B cell (primary cell): ENCODE measurements at regions not wholly inside any gene's neighbourhood (a gene's known extent, or its start where the extent isn't known, plus 50 kb on each side); places are given as distances from the start of the nearest gene placed in this dataset.

Experiments
- CTCF ChIP-seq: fragments of 200-600 bp; IDR thresholded peaks from one replicate; pipeline ENCODE4 v1.8.0; 2022; ENCODE audit warnings: antibody characterized with exemption, mild to moderate bottlenecking
- EZH2 ChIP-seq: IDR thresholded peaks from 2 replicates; pipeline ENCODE4 v1.6.1; 2012; ENCODE audit warnings: borderline replicate concordance, low read depth, mild to moderate bottlenecking, moderate library complexity, low read length; ENCODE audit not compliant: insufficient read depth, poor library complexity, severe bottlenecking

DNA sequence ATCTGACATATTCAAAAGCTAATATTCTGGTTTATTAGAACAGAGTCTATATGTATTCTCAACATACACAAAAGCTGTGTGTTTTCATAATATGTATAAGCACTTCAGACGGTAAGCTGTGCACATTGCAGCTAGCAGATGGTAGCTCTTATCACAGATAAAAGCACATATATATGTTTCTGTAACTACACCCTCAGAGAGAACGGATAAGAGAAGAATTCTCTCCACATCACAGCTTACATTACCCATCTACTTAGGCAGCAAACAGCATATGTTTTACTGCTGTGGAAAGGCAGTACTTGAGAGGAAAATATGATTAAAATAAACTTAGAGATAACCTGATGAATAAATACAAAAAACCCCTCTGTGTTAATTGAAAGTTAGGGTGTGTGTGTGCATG, 450.9 kb upstream of the ZNF608 start:
- no peak for TF ChIP-seq CTCF
- TF ChIP-seq EZH2: no peak
